Motor neuron (in vitro differentiated cells): ENCODE measurements at regions not wholly inside any gene's neighbourhood (a gene's known extent, or its start where the extent isn't known, plus 50 kb on each side); places are given as distances from the start of the nearest gene placed in this dataset.

ENCODE experiments used
- ATAC-seq, 8 experiments: fragments of 200-7000 bp; cut with Tn5 transposase; replicated peaks in 6 of 8; 2 replicates each; pipeline ENCODE4 v1.8.0; 2021; ENCODE audit warnings: mild to moderate bottlenecking in 8 of 8, moderate library complexity in 8 of 8
- H3K27ac ChIP-seq, 2 donors: fragments of 250-450 bp; sonication (Bioruptor Pico); 2 replicates each; pipeline ENCODE4 v1.9.0; 2021; ENCODE audit warnings: antibody characterized with exemption in 2 of 2, mild to moderate bottlenecking in 2 of 2, moderate library complexity in 1 of 2
- H3K4me1 ChIP-seq, 2 donors: fragments of 250-450 bp; sonication (Bioruptor Pico); replicated peaks in 1 of 2; 2 replicates each; pipeline ENCODE4 v1.6.1; 2021; ENCODE audit warnings: antibody characterized with exemption in 2 of 2, mild to moderate bottlenecking in 2 of 2, moderate library complexity in 1 of 2
- H3K4me3 ChIP-seq, 5 donors: fragments of 250-450 bp; sonication (Bioruptor Pico); 2 replicates each; pipeline ENCODE4 v1.9.0; 2021; ENCODE audit warnings: antibody characterized with exemption in 5 of 5, mild to moderate bottlenecking in 5 of 5, moderate library complexity in 4 of 5
- WGBS, 10 experiments: fragments of 450-650 bp; shearing (Covaris generic); methylation state at CpG; one replicate each; pipeline ENCODE4 v1.0.0; 2022; 5-methylcytosine and 5-hydroxymethylcytosine counted together
- in situ Hi-C, 9 experiments: fragments of 400-800 bp; cut with MboI; loops; one replicate each; pipeline ENCODE4 v1.15.0; 2021; ENCODE audit warnings: low sequenced_read_pairs in 9 of 9, low pct_unique_long_range_greater_than_20kb in 2 of 9; ENCODE audit not compliant: unreplicated experiment in 9 of 9

- no peak for ATAC-seq
- WGBS, 10 experiments, result 20 to 94% (median 80%) methylated on average over 1 to 3 of the region's 3 CpGs; no CpG with 5 or more reads in 2 of the 10 experiments
- Histone ChIP-seq H3K4me3 (no peak overlapping the region), H3K4me1 (no peaks in the 10 kb centered on the region), H3K27ac (no peak overlapping the region)
- in situ Hi-C loops, result no loop called here
These were observed 241.8 kb upstream of the PREP start for GRCh38 chr6:105644691-105645090.

- 33 to 100% (median 84%) methylated on average over 1 to 2 of the region's 2 CpGs; no CpG with 5 or more reads in 3 of the 10 experiments for WGBS, 10 experiments
- no peak overlapping the region for H3K4me3 ChIP-seq
- in situ Hi-C loops, result no loop called here
- H3K27ac ChIP-seq, result no peak overlapping the region
- no peaks in the 10 kb centered on the region for H3K4me1 ChIP-seq
- ATAC-seq, result no peak
These were observed 241.2 kb upstream of the PREP start for GRCh38 chr6:105644073-105644489.

- peak in 3 of 8 experiments; percentile 52 to 98 (median 95) for ATAC-seq
- Histone ChIP-seq H3K27ac (no peak overlapping the region), H3K4me3 (no peak overlapping the region), H3K4me1 (no peaks in the 10 kb centered on the region)
- WGBS, 10 experiments, result 5 to 100% (median 64%) methylated on average over 1 to 4 of the region's 4 CpGs
- in situ Hi-C loops, result no loop called here
These were observed 239.8 kb upstream of the PREP start for GRCh38 chr6:105642708-105643107.

GRCh38 chr6:105641504-105641903, 238.6 kb upstream of the PREP start:
- no peak for ATAC-seq
- WGBS, 10 experiments, result 33 to 100% (median 82%) methylated on average over 1 of the region's 1 CpG; no CpG with 5 or more reads in 5 of the 10 experiments
- Histone ChIP-seq H3K4me1 (no peaks in the 10 kb centered on the region), H3K27ac (no peak overlapping the region), H3K4me3 (no peak overlapping the region)
- in situ Hi-C loops, result no loop called here

GRCh38 chr6:105639124-105639523, 236.2 kb upstream of the PREP start:
- WGBS, 10 experiments, result 83 to 100% (median 98%) methylated on average over 1 to 2 of the region's 2 CpGs; no CpG with 5 or more reads in 2 of the 10 experiments
- H3K27ac ChIP-seq, result no peak overlapping the region
- H3K4me3 ChIP-seq, result no peak overlapping the region
- no peak for ATAC-seq
- no peaks in the 10 kb centered on the region for H3K4me1 ChIP-seq
- in situ Hi-C loops, result no loop called here

GRCh38 chr6:105633814-105634213, 230.9 kb upstream of the PREP start:
- Histone ChIP-seq H3K27ac (no peak overlapping the region), H3K4me1 (no peaks in the 10 kb centered on the region), H3K4me3 (no peak overlapping the region)
- in situ Hi-C loops, result no loop called here
- no peak for ATAC-seq

- WGBS, 10 experiments, result 61 to 90% (median 81%) methylated on average over 2 to 6 of the region's 7 CpGs; no CpG with 5 or more reads in 3 of the 10 experiments
- in situ Hi-C loops, result no loop called here
- no peaks in the 10 kb centered on the region for H3K4me1 ChIP-seq
- H3K4me3 ChIP-seq, result no peak overlapping the region
- H3K27ac ChIP-seq, result no peak overlapping the region
- ATAC-seq, result no peak
These were observed 225.4 kb upstream of the PREP start for GRCh38 chr6:105628156-105628860.

GRCh38 chr6:105626295-105627158, 223.6 kb upstream of the PREP start:
- in situ Hi-C loops, result no loop called here
- no peaks in the 10 kb centered on the region for H3K4me1 ChIP-seq
- no peak overlapping the region for H3K4me3 ChIP-seq
- no peak overlapping the region for H3K27ac ChIP-seq
- ATAC-seq, result no peak
- 77 to 100% (median 90%) methylated on average over 1 to 2 of the region's 2 CpGs for WGBS, 10 experiments

- H3K27ac ChIP-seq, result no peak overlapping the region
- ATAC-seq, result no peak
- in situ Hi-C loops, result no loop called here
- H3K4me3 ChIP-seq, result no peak overlapping the region
- H3K4me1 ChIP-seq, result no peaks in the 10 kb centered on the region
- WGBS, 10 experiments, result 57 to 100% (median 89%) methylated on average over 2 to 3 of the region's 3 CpGs
These were observed 221.1 kb upstream of the PREP start for GRCh38 chr6:105624021-105624420.

GRCh38 chr6:105622226-105622625, 219.3 kb upstream of the PREP start:
- 63 to 96% (median 85%) methylated on average over 2 to 3 of the region's 3 CpGs; no CpG with 5 or more reads in 2 of the 10 experiments for WGBS, 10 experiments
- no peak overlapping the region for H3K4me3 ChIP-seq
- in situ Hi-C loops, result no loop called here
- no peak for ATAC-seq
- H3K4me1 ChIP-seq, result no peaks in the 10 kb centered on the region
- H3K27ac ChIP-seq, result no peak overlapping the region

- Histone ChIP-seq H3K4me3 (no peak overlapping the region), H3K4me1 (no peaks in the 10 kb centered on the region), H3K27ac (no peak overlapping the region)
- WGBS, 10 experiments, result 67 to 96% (median 81%) methylated on average over 3 to 6 of the region's 6 CpGs
- in situ Hi-C loops, result no loop called here
- no peak for ATAC-seq
These were observed 218.8 kb upstream of the PREP start for GRCh38 chr6:105621564-105622175.

GRCh38 chr6:105620878-105621277, 218.0 kb upstream of the PREP start:
- Histone ChIP-seq H3K4me1 (no peaks in the 10 kb centered on the region), H3K27ac (no peak overlapping the region), H3K4me3 (no peak overlapping the region)
- in situ Hi-C loops, result no loop called here
- ATAC-seq, result no peak
- WGBS, 10 experiments, result 20 to 80% (median 68%) methylated on average over 1 to 3 of the region's 3 CpGs; no CpG with 5 or more reads in 3 of the 10 experiments

GRCh38 chr6:105619971-105620741, 217.3 kb upstream of the PREP start:
- no peak for ATAC-seq
- no peaks in the 10 kb centered on the region for H3K4me1 ChIP-seq
- no peak overlapping the region for H3K27ac ChIP-seq
- no peak overlapping the region for H3K4me3 ChIP-seq
- 63 to 100% (median 80%) methylated on average over 1 to 8 of the region's 8 CpGs for WGBS, 10 experiments
- in situ Hi-C loops, result no loop called here
